ENCODE measurements at regions not wholly inside any gene's neighbourhood (a gene's known extent, or its start where the extent isn't known, plus 50 kb on each side); places are given as distances from the start of the nearest gene placed in this dataset.

GRCh38 chr2:66675591-66675990 is 240.7 kb downstream of the MEIS1 start:
- no peak for TF ChIP-seq CTCF (IDR thresholded peaks at IDR 0.05 in 4 of 5, conservative IDR thresholded peaks at IDR 0.05 in 1 of 5)
- no peak for TF ChIP-seq POLR2A (IDR thresholded peaks at IDR 0.05)
